Right renal pelvis (tissue), 4 donors: ENCODE measurements at regions not wholly inside any gene's neighbourhood (a gene's known extent, or its start where the extent isn't known, plus 50 kb on each side); places are given as distances from the start of the nearest gene placed in this dataset.

ENCODE experiments used
- DNase-seq, 4 donors: peaks; one replicate each; pipeline ENCODE4 v3.0.0-alpha.2; 2013; ENCODE audit warnings: low read depth in 4 of 4, low spot score in 3 of 4, missing footprints in 1 of 4

DNA sequence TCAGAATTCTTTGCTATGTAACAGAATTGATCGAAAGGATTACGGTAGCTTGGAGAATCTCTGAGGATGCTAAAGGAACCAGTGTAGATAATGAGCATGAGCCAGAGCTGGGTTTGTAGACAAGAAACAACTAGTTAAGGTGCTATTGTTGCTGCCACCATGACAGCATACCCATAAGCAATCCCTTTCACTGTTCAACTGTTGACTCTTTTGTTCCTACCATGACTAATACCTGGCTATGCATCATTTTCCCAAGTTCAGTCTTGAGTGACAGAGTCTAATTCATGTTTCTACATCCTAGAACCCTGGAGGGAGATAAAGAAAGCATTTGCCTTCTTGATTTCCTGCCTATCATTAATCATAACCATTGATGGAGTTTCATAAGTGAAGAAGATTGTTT is 600.3 kb downstream of the OTOL1 start:
- DNase-seq, result no peak

DNA sequence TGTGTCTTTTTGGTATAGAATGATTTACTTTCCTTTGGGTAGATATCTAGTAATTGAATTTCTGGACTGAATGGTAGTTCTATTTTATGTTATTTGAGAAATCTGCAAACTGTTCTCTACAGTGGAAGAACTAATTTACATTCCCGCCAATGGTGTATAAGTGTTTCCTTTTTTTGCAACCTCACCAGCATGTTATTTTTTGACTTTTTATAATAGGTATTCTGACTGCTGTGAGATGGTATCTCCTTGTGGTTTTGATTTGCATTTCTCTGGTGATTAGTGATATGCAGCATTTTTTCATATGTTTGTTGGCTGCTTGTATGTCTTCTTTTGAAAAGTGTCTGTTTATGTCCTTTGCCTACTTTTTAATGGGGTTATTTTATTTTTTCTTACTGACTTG is 607.2 kb downstream of the OTOL1 start:
- no peak for DNase-seq

DNA sequence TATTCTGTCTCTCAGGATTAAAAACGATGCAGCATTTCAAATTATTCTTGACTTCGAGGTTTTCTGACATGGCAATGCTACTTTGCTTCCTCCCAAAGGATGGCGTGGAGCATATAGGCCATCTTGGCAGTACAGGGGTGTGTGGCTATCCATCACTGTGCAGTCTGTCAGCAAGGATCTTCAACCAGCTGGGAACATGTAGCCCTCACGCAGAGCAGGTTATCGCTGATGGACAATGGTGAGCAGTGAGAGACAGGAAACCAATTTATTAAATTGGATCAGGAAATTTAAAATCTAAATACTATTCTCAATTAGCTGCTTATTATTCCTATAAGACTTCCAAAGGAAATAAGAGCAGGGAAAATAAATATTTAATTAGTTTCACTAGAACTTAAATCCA is 615.3 kb downstream of the OTOL1 start:
- DNase-seq, result no peak

DNA sequence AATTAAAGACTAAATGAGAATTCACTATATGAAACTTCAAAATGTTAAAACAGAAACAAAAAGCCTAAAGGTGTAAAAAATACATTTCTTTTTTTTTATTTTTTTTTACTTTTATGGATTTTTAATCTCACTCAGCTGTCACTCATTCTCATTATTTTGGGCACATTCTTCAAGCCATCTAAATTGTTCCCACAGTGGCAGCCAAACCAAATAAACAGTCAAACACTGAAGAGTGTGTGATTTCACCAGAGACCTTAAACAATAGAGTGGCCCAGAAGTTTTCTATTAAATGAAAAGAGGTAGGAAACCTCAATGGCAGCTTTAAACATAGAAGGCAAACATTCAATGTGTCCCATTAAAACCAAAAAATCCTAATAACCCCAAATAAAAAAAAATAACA is 616.1 kb downstream of the OTOL1 start:
- DNase-seq, result no peak

DNA sequence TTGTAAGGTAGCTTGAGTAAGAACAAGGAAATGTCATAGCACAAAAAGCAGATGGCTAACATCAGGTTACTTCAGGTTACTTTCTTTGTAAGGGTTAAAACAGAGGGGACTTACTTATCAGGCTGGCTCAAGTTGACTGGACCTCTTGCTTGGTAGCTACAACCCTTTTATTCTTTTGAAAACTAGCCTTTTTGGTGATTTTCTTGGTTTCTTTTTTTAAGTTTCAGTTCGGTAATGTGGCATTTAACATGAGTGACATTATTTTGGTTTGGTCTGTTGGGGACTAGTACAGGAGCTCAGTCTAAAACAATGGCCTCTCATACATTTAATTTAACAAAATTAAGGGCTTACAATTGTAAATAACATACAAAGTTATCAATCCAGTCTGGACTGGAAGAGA is 621.4 kb downstream of the OTOL1 start:
- no peak for DNase-seq

DNA sequence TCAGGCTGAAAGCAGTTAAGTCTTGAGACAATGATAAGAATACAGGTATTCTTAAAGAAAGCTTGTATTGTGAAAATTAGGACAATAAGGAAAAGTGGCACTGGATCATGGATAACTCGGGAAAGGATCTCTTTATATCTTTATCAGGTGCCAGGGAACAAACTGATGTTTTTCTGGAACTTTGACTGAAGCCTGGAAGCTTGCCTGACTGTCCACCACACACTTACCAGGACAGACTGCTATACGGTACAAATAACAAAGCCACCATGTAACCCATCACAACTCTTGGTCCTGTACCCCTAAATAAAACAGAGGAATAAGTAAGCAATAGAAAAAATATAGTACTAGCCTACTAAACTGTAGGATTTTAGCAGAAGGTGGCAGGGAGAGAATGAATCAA is 623.0 kb downstream of the OTOL1 start:
- DNase-seq, result no peak

DNA sequence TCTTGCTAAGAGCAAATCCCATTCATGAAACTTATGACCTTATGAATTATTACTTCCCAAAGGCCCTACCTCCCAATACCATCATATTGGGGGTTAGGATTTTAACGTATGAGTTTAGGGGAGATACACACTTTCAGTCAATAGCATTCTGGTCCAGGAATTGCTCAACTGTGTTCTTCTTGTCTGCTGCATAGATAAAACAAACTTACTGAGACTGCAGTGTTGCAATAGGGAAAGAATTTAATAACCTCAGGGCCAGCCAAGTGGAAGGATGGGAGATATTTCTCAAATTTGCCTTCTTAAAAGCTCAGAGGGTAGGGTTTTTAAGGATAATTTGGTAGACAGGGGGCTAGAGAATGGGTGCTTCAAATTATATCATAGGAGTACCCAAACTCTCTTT is 625.8 kb downstream of the OTOL1 start:
- DNase-seq, result no peak

DNA sequence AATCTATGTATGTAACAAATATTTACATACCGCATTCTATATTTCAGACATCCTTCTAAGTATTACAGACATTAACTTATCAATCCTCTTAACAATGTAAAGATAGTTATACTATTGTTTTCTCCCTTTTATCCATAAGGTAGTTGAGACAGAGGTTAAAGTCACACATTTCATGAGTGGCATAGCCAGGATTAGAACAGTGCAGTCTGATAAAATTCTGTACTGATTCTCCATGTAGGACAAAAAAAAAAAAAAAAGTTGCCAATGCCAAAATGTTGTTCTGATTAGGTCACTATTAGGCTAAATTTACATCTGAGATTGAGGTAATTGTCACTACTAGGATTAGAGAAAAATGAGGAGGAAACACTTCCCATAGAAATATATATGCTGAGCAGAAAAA is 629.2 kb downstream of the OTOL1 start:
- no peak for DNase-seq

DNA sequence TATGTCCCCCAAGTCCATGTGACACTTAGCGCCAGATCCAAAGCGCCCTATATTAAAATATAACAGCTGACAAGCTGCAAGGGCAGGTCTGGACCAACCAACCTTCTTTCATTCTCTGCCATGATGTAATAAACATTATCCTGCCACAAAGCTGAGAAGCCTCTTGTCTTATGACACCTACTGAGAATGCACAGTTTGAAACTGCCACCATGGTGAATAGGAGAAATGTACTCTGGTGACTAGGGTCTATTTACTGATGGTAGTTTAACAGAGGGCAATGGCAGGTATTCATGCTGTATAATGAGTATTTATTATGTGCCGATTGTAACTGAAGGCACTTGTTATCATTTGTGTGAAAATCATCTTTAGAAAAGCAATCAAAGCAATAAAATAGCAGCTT is 634.0 kb downstream of the OTOL1 start:
- DNase-seq, result no peak

DNA sequence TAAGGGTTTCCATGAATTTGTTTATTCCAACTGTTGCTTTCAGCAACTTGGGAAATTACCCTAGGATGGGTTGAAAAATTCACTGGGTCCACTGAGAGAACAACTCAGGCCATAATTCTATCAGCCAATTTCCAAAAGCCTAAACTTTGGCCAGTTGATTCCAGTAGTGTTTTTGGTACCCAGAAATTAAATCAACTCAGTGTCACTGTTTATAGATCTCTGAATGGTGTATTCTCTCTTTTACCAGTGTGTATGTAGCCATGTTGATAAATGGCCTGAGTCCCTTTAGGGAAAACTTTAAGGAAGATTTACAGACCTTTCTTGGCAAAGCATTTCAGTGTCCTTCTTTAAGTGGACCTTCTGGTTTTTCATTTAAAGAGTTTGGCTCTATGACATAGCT is 636.4 kb downstream of the OTOL1 start:
- no peak for DNase-seq

DNA sequence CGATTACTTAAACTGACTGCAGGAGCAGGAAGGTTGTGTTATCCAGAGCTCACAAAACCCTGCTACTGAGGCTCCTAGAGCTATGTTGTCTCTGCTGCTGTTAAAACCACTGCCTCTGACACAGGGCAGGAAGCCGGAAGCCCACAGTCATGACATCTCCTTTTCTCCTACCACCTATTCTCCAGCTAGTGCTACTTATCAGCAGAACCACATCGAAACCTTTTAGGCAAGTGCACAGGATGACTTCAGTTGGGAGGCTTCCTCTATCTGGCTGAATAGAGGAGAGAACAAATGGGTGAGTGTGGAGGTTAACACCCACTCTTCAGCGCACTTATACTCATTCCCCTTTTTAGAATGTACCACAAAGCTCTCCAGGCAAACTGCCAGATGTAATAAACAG is 638.0 kb downstream of the OTOL1 start:
- DNase-seq, result no peak

DNA sequence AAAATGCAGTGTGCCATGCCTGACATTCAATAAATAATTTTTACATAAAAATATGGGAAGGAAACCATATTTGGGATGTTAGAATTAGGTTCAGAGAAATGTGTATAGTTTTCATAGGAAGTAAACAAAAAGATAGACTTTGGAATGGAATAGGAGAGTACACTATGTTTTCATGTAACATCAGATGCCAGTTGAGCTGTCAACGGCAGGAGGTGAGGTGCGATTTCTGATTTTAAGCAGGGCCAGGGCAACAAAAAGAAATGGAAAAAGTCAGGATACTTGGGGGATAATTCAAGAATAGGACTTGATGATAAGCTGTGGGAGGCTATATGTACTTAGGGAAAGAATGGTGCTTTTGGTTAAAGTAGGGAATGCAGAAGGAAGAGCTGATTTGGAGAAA is 639.5 kb downstream of the OTOL1 start:
- DNase-seq, result no peak

DNA sequence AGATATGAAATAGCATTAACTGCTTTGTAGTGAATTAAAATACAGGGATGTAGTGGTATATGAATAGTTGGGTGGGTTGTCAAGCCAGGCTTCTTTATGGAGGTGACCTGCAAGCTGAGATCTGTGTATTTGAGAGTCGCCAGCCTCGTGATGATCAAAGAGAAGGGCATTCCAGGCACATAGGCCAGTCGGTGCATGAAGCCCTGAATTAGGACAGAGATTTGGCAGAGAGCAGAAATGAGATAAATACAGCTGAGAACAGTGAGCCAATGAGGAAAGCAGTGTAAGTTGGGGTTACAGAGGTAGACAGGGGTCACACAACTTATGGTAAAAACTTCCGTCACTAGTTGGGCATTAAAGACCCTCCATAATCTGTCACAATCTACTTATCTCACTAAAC is 641.9 kb downstream of the OTOL1 start:
- DNase-seq, result no peak

DNA sequence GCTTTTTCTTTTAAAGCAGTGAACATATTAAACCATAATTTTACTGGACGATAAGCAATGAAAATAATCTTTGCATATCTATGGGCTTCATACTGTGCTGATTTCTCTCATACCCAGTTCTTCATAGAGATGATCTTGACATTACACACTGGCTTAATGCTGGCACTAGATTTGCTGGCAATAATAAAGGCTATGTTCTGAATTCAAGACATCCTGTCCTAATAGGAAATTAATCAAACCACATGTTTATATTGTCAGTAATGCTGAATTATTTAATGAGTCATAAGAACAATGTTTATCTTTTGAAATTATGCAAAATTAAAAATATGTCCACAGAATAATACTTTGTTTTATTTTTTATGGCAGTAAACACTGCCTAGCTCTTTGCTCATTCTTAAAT is 643.2 kb downstream of the OTOL1 start:
- no peak for DNase-seq

DNA sequence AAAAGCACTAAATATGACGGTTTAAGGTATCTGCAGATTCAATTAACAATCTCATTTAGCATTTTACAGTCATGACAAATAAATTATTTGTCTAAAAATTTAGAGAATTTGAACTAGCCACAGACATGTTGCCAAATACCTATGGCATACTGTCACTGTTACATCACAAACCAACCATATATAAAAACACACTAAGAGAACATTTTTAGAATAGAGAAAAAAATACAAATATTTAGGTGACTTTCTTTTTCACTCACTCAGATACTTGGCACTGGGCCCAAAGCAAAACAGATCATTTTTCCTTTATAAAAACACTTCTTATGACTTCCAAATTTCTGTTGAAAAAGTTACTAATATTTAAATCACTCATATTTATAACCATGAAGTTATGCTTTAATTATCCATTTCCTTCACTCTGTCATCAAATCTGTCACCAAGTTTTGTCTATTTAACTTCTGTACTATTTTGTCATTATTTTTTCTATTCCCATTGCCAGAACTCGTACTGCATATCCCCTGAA is 644.7 kb downstream of the OTOL1 start:
- no peak for DNase-seq

DNA sequence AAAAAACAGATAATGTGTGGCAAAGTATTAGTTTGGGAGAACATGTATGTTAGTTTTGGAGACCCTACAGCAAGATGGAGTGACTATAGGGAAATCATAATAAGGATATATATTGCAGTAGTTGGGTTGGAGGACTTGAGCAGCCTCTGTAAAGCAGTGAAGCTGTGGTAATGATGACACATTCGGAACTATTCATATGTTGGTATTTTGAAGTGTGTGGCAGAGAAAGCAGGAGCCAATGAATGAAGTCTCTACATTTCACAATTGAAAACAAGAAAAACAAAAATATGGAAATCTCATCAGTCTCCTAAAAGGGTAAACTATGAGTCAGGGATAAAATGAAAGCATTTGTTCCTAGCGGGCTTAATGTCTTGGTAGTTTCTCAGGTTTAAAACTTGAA is 645.9 kb downstream of the OTOL1 start:
- no peak for DNase-seq

DNA sequence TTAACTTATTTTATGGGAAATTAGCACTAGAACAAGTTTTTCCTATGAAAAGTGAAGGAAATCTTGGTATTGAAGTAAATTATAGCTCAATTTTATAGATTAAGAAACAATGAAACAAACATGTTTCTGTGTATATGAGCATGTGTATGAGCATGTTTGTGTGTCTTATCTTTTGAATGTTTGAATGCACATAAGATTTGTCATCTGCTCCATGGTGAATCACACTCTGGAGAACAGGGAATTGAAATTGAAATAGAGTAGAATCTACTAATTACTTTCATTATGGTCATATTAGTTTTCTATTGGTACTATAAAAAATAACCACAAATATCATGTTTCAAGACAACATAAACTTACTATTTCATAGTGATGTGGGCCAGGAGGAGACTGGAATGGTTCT is 646.6 kb downstream of the OTOL1 start:
- no peak for DNase-seq

DNA sequence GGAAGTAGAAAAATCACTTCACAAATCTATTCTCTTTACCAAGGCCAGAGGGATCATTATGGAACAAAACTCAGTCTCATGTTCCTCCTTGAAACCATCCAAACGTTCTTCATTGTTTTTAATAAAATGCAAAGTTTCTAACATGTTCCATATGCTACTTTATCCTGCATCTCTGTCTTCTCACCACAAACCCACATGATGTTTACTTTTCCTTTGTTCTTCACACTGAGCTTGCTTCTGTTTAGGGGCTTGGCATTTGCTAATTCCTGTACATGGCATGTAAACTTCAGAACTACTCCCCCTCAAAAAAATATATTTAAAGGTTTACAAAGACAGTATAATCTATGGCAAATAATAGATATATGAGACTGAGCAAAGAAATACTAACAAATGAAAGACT is 651.4 kb downstream of the OTOL1 start:
- no peak for DNase-seq

DNA sequence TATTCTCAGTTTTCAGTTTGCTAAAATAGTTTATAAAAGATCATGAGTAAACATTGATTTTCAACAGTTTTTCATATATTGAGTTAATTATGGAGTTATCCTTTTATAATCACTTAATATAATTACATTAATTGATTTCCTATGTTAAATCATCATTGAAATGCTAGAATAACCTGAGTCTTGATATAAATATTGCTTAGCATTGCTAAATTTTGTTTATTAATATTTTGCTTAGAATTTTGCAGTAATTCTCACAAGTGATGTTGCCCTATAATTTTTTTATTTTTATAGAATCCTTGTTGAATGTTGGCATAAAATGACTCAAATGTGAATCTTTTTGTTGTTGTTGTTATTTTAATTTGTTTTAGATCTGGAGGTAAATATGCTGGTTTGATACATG is 654.2 kb downstream of the OTOL1 start:
- no peak for DNase-seq

DNA sequence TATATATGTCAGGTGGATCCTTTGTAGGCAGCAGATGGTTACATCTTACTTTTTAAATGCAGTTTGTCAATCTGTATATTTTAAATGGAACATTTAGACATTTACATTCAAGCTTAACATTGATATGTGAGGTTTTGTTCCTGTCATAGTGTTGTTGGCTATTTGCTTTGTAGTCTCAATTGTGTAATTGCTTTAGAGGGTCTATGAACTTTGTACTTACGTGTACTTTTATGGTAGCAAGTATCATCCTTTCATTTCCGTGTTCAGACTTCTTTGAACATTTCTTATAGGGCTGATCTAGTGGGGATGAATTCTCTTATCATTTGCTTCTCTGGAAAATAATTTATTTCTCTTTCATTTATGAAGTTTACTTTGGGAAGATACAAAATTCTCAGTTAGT is 656.0 kb downstream of the OTOL1 start:
- DNase-seq, result no peak

DNA sequence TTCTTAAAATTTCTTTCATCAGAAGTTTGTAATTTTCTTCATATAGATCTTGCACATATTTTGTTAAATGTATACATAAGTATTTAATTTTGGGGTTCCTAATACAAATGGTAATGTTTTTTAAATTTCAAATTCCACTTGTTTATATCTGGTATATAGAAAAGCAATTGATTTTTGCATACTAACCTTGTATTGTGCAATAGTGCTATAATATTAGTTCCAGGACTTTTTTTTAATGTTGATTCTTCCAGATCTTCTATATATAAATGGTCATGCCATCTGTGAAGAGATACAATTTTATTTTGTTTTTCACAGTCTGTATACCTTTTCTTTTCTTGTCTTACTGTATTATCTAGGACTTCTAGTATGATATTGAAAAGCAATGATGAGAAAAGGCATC is 665.0 kb downstream of the OTOL1 start:
- DNase-seq, result no peak

DNA sequence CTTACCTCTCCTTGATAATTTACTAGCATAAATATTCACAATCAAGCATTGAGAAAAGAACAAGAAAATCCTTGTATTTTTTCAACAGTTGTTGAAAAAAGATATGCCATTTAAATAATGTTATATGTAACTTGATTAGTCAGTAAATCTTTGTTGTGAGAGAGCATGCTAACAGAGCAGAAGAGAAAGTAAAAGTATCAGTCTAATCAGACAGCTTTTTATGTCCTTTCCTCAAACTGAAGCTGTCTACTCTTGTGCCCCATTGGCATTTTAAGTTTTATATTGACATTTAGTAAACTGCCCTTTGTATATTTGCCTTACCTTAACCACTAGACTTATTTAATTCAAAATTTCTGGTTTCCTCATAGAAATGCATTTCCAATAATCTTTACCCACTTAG is 668.7 kb downstream of the OTOL1 start:
- no peak for DNase-seq

DNA sequence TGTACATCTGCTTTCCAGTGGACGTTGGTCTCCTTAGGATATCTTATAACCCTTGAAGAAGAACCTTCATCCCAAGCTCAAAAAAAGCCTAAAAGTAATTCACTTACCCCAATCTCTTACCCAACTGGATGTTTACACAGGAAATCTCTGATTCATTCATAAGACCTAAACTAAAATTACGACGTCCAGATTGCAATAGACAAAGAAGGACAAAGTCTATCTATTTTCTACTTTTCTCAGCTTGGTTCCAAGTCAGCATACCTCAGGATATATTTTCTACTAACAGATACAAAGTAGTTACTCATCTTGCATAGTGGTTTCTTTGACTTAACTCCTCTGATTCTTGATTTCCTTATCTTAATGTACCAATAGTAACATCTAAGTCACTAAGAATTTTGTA is 669.9 kb downstream of the OTOL1 start:
- DNase-seq, result no peak

DNA sequence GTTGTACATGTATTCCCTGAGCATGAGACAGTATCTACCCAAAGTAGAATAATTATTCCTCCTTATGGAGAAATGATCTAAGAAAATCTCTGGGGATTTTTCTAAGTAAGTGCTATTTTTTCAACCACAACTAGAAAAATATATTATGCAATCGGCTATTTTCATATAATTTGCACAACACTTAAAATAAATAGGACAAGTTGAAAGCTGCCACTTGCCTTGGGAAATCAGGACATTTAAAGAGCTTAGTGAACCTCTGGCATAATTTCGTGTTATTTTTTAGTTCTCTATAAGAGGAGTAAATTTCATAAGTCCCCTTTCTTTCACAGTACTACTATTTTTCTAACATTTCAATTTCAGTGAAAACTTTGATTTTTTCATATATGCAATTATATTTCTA is 672.1 kb downstream of the OTOL1 start:
- no peak for DNase-seq
